Activated CD4-positive, alpha-beta T cell treated with anti-CD3 and anti-CD28 coated beads, Interleukin-2, amount 10 ng/mL, durations not matched to agents 7 days and 5 days (primary cell): ENCODE measurements at regions not wholly inside any gene's neighbourhood (a gene's known extent, or its start where the extent isn't known, plus 50 kb on each side); places are given as distances from the start of the nearest gene placed in this dataset.

Source experiments
- CTCF ChIA-PET: fragments of 350-600 bp; sonication (Branson Sonifier 250); formaldehyde crosslinking; loops from one replicate; lab custom pipeline; 2021; ENCODE audit warnings: antibody characterized with exemption; lab: Charles Lee
- POLR2A ChIA-PET: fragments of 350-600 bp; sonication (Branson Sonifier 250); formaldehyde crosslinking; loops from one replicate; lab custom pipeline; 2021; ENCODE audit warnings: antibody characterized with exemption; lab: Charles Lee
- DNase-seq: peaks from one replicate; pipeline ENCODE4 v3.0.0-alpha.2; 2020
- H3K27ac Mint-ChIP-seq: one replicate; pipeline ENCODE4 v1.8.0; 2021; ENCODE audit warnings: mild to moderate bottlenecking, moderate library complexity, mixed read lengths
- H3K27me3 Mint-ChIP-seq: one replicate; pipeline ENCODE4 v1.8.0; 2021; ENCODE audit warnings: mixed read lengths
- H3K36me3 Mint-ChIP-seq: one replicate; pipeline ENCODE4 v1.8.0; 2021; ENCODE audit warnings: low read depth, mixed read lengths
- H3K4me1 Mint-ChIP-seq: one replicate; pipeline ENCODE4 v1.8.0; 2021; ENCODE audit warnings: mixed read lengths
- H3K4me3 Mint-ChIP-seq: one replicate; pipeline ENCODE4 v1.8.0; 2021; ENCODE audit warnings: mild to moderate bottlenecking, moderate library complexity, mixed read lengths
- H3K9me3 Mint-ChIP-seq: one replicate; pipeline ENCODE4 v1.8.0; 2021; ENCODE audit warnings: mixed read lengths

DNA sequence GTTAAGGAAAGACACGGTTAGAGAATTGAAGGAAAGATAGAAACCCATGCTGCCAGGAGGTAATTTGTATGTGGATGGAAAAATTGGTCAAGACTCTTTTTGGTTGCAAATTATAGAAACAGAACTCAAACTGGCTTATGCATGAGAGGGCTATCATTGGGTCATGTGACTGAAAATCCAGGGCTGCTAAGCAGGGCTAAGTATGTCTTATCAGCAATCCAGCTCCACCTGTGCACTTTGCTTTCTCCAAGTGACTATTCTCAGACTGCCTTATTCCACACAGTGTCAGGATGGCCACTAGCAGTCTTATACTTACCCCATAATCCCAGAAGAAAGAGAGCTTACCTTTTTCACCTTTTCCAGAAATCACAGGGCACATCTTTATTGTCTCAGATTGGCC is 113.5 kb downstream of the CBLN1 start:
- no peaks in the 10 kb centered on the region for H3K27me3 Mint-ChIP-seq
- POLR2A ChIA-PET = no interaction called here
- H3K27ac Mint-ChIP-seq = no peak overlapping the region
- no peak for DNase-seq
- CTCF ChIA-PET = no interaction called here
- H3K36me3 Mint-ChIP-seq = no peaks in the 10 kb centered on the region
- H3K9me3 Mint-ChIP-seq = no peaks in the 10 kb centered on the region
- no peak overlapping the region for H3K4me3 Mint-ChIP-seq
- no peaks in the 10 kb centered on the region for H3K4me1 Mint-ChIP-seq

DNA sequence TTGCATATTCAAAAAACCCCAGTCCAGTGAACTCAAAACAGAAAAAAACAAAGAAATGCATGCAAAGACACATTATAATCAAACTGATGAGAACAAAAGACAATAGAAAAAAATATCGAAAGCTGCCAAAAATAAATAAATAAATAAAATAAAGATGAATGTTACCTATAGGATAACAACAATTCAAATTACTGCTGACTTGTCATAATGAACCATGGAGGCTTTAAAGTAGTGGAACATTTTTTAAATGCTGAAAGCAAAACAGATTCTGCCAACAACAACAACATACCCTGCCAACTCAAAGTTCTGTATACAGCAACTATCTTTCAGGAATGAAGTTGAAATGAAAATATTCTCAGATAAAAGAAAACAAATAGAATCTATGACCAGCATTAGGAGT is 116.6 kb downstream of the CBLN1 start:
- no peaks in the 10 kb centered on the region for H3K36me3 Mint-ChIP-seq
- no peaks in the 10 kb centered on the region for H3K9me3 Mint-ChIP-seq
- no peak overlapping the region for H3K4me3 Mint-ChIP-seq
- no peak for DNase-seq
- ChIA-PET CTCF (no interaction called here), POLR2A (no interaction called here)
- no peaks in the 10 kb centered on the region for H3K27me3 Mint-ChIP-seq
- no peaks in the 10 kb centered on the region for H3K4me1 Mint-ChIP-seq
- no peak overlapping the region for H3K27ac Mint-ChIP-seq

DNA sequence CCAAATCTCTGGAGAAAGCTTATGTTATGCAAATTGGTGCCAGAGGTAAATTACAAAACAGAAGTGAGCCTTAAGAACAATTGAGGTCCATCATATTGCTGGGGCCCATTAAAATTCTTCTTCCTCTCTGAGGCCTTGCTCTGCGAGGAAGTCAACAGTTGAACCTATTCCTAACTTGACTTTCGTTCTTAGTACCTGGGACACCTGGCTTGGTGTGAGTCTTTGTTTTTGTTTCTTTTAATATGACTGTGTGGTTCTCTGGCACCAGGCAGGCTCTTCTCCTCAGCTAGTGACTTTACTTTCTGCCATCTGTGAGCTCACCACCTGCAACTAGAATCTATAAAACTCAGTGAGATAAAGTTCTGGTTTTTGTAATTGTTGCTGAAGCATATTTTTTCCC is 120.4 kb downstream of the CBLN1 start:
- no peaks in the 10 kb centered on the region for H3K27me3 Mint-ChIP-seq
- no peak overlapping the region for H3K27ac Mint-ChIP-seq
- no peaks in the 10 kb centered on the region for H3K36me3 Mint-ChIP-seq
- H3K4me1 Mint-ChIP-seq = no peaks in the 10 kb centered on the region
- H3K9me3 Mint-ChIP-seq = peaks cover 4% of the 10 kb centered on the region
- ChIA-PET POLR2A (no interaction called here), CTCF (interaction anchor here (0.6 kb wide), 1 partner anchor 72 kb away, joined by 3 read pairs; no protein-coding TSS in a partner anchor)
- no peak for DNase-seq
- H3K4me3 Mint-ChIP-seq = no peak overlapping the region

DNA sequence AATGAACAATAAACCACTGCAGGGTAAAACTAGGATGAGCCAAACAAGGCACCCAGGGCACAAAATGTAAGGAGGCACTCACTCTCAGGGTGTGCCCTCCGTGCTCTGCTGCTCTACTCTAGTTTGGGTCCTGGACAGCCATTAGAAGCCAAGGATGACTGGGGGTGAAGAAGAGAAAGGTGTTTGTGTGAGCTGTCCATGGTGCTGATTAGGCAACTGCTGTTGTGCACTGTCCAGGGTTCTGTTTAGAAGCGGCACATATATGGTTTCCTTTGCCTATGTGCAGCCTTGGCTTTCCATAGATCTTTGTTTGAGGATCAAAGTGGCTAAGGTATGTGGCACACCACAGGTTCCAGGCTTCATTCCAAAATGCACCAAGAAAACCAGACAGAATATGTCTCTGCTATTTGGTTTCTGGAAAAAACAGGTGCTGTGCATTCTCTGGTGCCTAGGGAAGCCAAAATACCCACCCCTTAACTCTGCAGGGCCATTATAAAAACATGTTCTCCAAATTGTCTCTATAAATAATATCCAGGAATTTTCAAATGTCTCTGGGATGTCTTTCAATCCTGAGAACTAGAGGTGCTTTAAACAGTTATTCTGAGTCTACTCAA is 123.5 kb downstream of the CBLN1 start:
- H3K4me1 Mint-ChIP-seq = no peaks in the 10 kb centered on the region
- DNase-seq = peak; percentile 50
- H3K27ac Mint-ChIP-seq = no peak overlapping the region
- H3K36me3 Mint-ChIP-seq = no peaks in the 10 kb centered on the region
- H3K4me3 Mint-ChIP-seq = no peak overlapping the region
- CTCF ChIA-PET = no interaction called here
- peaks cover 4% of the 10 kb centered on the region for H3K9me3 Mint-ChIP-seq
- POLR2A ChIA-PET = no interaction called here
- H3K27me3 Mint-ChIP-seq = no peaks in the 10 kb centered on the region

DNA sequence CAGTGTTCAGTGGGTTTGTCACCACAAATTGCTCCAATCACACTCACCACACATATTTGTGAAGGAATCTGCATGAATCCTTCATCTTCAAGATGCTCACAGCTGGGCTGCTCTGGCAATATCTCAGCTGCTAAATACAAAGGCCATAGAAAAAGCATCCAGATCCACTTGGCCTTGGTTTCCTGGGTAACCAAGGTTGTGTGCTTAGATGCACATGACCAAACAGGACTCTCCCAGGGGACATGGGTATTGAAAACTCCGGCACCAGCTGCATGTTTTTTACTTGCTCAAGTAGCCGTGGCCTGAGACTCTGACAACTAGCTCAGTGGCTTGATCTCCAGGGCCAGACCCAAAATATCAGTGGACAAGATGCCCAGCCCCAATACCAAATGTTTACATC is 131.3 kb downstream of the CBLN1 start:
- Mint-ChIP-seq H3K36me3 (no peaks in the 10 kb centered on the region), H3K4me3 (no peak overlapping the region), H3K27me3 (no peaks in the 10 kb centered on the region), H3K4me1 (no peaks in the 10 kb centered on the region), H3K27ac (no peak overlapping the region), H3K9me3 (peaks cover 3% of the 10 kb centered on the region)
- POLR2A ChIA-PET = no interaction called here
- no peak for DNase-seq
- CTCF ChIA-PET = interaction anchor here (0.7 kb wide), 1 partner anchor 61 kb away, joined by 3 read pairs; no protein-coding TSS in a partner anchor

- Mint-ChIP-seq H3K4me1 (no peaks in the 10 kb centered on the region), H3K27me3 (no peaks in the 10 kb centered on the region), H3K4me3 (no peak overlapping the region), H3K9me3 (peaks cover 3% of the 10 kb centered on the region), H3K36me3 (no peaks in the 10 kb centered on the region), H3K27ac (no peak overlapping the region)
- POLR2A ChIA-PET = no interaction called here
- CTCF ChIA-PET = no interaction called here
- DNase-seq = no peak
These were observed 133.2 kb downstream of the CBLN1 start for GRCh38 chr16:49148410-49148809.

GRCh38 chr16:49140618-49141017 is 141.0 kb downstream of the CBLN1 start:
- CTCF ChIA-PET = interaction anchor here (0.6 kb wide), 1 partner anchor 13 kb away, joined by 3 read pairs; no protein-coding TSS in a partner anchor
- no peaks in the 10 kb centered on the region for H3K27me3 Mint-ChIP-seq
- H3K9me3 Mint-ChIP-seq = peaks cover 12% of the 10 kb centered on the region
- H3K4me3 Mint-ChIP-seq = no peak overlapping the region
- DNase-seq = no peak
- H3K27ac Mint-ChIP-seq = no peak overlapping the region
- POLR2A ChIA-PET = no interaction called here
- H3K4me1 Mint-ChIP-seq = no peaks in the 10 kb centered on the region
- H3K36me3 Mint-ChIP-seq = no peaks in the 10 kb centered on the region

- no peaks in the 10 kb centered on the region for H3K27me3 Mint-ChIP-seq
- H3K27ac Mint-ChIP-seq = no peak overlapping the region
- DNase-seq = no peak
- no peaks in the 10 kb centered on the region for H3K4me1 Mint-ChIP-seq
- no peak overlapping the region for H3K4me3 Mint-ChIP-seq
- H3K9me3 Mint-ChIP-seq = no peaks in the 10 kb centered on the region
- POLR2A ChIA-PET = no interaction called here
- no peaks in the 10 kb centered on the region for H3K36me3 Mint-ChIP-seq
- CTCF ChIA-PET = no interaction called here
These were observed 151.2 kb downstream of the CBLN1 start for GRCh38 chr16:49130397-49130796.

DNA sequence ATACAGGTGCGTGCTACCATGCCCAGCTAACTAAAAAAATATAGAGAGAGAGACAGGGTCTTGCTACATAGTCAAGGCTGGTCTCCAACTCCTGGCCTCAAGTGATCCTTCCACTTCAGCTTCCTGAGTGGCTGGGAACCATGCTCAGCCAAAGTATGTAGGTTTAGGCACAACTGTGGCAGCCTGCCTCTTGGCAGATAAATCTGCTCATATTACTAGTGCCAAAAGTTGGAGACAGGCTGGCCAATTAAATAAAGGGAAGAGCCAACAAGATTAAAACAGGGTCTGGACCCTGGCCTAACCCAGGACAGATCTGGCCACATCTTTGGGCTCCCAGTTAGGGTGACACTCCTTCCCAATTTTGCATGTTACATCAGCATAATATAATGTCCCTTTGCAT is 151.7 kb downstream of the CBLN1 start:
- Mint-ChIP-seq H3K27ac (no peak overlapping the region), H3K4me1 (no peaks in the 10 kb centered on the region), H3K27me3 (no peaks in the 10 kb centered on the region), H3K9me3 (no peaks in the 10 kb centered on the region), H3K36me3 (no peaks in the 10 kb centered on the region), H3K4me3 (no peak overlapping the region)
- no peak for DNase-seq
- ChIA-PET CTCF (no interaction called here), POLR2A (no interaction called here)

DNA sequence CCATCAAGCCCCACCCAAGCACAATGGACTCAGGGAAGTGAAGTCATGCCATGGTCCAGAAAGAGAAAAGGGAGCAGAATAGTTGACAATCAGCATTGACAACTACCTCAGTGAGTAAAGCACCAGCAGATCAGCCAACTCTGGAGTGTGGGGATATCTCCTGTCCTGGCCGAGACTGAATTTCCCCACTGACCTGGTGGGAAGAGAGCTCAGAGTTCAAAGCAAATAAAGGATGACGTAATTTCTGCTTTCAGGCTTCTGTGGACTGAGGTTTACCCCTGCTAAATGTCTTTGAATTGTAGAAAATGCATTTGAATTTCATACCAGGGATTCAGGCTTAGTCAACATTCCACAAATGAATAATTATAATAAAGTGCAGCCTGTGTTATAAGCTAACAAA is 152.9 kb downstream of the CBLN1 start:
- ChIA-PET CTCF (no interaction called here), POLR2A (no interaction called here)
- H3K4me1 Mint-ChIP-seq = no peaks in the 10 kb centered on the region
- no peaks in the 10 kb centered on the region for H3K27me3 Mint-ChIP-seq
- no peak overlapping the region for H3K27ac Mint-ChIP-seq
- H3K36me3 Mint-ChIP-seq = no peaks in the 10 kb centered on the region
- H3K4me3 Mint-ChIP-seq = no peak overlapping the region
- no peaks in the 10 kb centered on the region for H3K9me3 Mint-ChIP-seq
- no peak for DNase-seq

GRCh38 chr16:49127103-49127502 is 154.5 kb downstream of the CBLN1 start:
- H3K4me1 Mint-ChIP-seq = no peaks in the 10 kb centered on the region
- no peaks in the 10 kb centered on the region for H3K27me3 Mint-ChIP-seq
- no peak overlapping the region for H3K27ac Mint-ChIP-seq
- no peak overlapping the region for H3K4me3 Mint-ChIP-seq
- H3K9me3 Mint-ChIP-seq = no peaks in the 10 kb centered on the region
- no peaks in the 10 kb centered on the region for H3K36me3 Mint-ChIP-seq
- CTCF ChIA-PET = interaction anchor here (0.6 kb wide), 1 partner anchor 13 kb away, joined by 3 read pairs; no protein-coding TSS in a partner anchor
- no peak for DNase-seq
- POLR2A ChIA-PET = no interaction called here

GRCh38 chr16:49121636-49122035 is 160.0 kb downstream of the CBLN1 start:
- Mint-ChIP-seq H3K4me1 (no peaks in the 10 kb centered on the region), H3K4me3 (no peak overlapping the region), H3K9me3 (no peaks in the 10 kb centered on the region), H3K27me3 (no peaks in the 10 kb centered on the region), H3K27ac (no peak overlapping the region), H3K36me3 (no peaks in the 10 kb centered on the region)
- no peak for DNase-seq
- ChIA-PET CTCF (no interaction called here), POLR2A (interaction anchor here (0.6 kb wide), 1 partner anchor 23 kb away, joined by 4 read pairs; no protein-coding TSS in a partner anchor)

GRCh38 chr16:49120631-49121030 is 161.0 kb downstream of the CBLN1 start:
- no peak overlapping the region for H3K27ac Mint-ChIP-seq
- DNase-seq = no peak
- no peaks in the 10 kb centered on the region for H3K27me3 Mint-ChIP-seq
- no peaks in the 10 kb centered on the region for H3K4me1 Mint-ChIP-seq
- H3K36me3 Mint-ChIP-seq = no peaks in the 10 kb centered on the region
- H3K9me3 Mint-ChIP-seq = no peaks in the 10 kb centered on the region
- ChIA-PET CTCF (no interaction called here), POLR2A (no interaction called here)
- H3K4me3 Mint-ChIP-seq = no peak overlapping the region

GRCh38 chr16:49116873-49117272 is 164.8 kb downstream of the CBLN1 start:
- Mint-ChIP-seq H3K9me3 (no peaks in the 10 kb centered on the region), H3K4me1 (no peaks in the 10 kb centered on the region), H3K27me3 (no peaks in the 10 kb centered on the region), H3K4me3 (no peak overlapping the region), H3K27ac (no peak overlapping the region), H3K36me3 (no peaks in the 10 kb centered on the region)
- ChIA-PET POLR2A (no interaction called here), CTCF (no interaction called here)
- no peak for DNase-seq
